Right lobe of liver (tissue), 4 donors: ENCODE measurements at regions not wholly inside any gene's neighbourhood (a gene's known extent, or its start where the extent isn't known, plus 50 kb on each side); places are given as distances from the start of the nearest gene placed in this dataset.

Experiments
- POLR2A ChIP-seq: fragments of 450-650 bp; IDR thresholded peaks from one replicate; pipeline ENCODE4 v1.6.1; 2017; ENCODE audit warnings: antibody characterized with exemption, mild to moderate bottlenecking
- TF ChIP-seq, protein P1 (sequence below), 4 donors: fragments of 200-600 bp in 3 of 4; fragments of 450-650 bp in 1 of 4; IDR thresholded peaks; one replicate each; pipeline versions ENCODE4 v1.5.1 to v1.8.0; 2016 to 2022; ENCODE audit warnings: antibody characterized with exemption in 4 of 4, mild to moderate bottlenecking in 2 of 4
- donor health status: DM: no; HTN: no; CAD: no.
- donor health status: DM: no; HTN: no; CAD: no.
- donor health status: DM: no; HTN: yes; CAD: no.

DNA sequence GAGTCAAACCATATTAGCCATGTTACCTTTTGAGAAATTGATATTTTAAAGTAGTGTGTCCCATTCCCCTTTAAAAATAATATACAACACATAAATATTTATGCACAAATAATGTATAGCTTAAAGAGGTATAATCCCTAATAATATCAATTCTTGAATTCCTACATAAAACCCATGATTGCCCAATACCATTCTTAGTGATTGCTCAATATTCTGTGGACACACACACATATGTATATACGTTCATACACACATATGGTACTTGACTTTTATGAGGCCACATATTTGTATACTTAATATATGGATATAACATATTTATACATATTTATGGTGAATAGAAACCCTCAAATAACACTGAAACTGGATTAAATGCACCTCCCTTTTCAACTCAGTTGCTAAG lies 367.4 kb downstream of the ZBBX start:
- TF ChIP-seq, protein P1, sequence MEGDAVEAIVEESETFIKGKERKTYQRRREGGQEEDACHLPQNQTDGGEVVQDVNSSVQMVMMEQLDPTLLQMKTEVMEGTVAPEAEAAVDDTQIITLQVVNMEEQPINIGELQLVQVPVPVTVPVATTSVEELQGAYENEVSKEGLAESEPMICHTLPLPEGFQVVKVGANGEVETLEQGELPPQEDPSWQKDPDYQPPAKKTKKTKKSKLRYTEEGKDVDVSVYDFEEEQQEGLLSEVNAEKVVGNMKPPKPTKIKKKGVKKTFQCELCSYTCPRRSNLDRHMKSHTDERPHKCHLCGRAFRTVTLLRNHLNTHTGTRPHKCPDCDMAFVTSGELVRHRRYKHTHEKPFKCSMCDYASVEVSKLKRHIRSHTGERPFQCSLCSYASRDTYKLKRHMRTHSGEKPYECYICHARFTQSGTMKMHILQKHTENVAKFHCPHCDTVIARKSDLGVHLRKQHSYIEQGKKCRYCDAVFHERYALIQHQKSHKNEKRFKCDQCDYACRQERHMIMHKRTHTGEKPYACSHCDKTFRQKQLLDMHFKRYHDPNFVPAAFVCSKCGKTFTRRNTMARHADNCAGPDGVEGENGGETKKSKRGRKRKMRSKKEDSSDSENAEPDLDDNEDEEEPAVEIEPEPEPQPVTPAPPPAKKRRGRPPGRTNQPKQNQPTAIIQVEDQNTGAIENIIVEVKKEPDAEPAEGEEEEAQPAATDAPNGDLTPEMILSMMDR (IDR thresholded peaks at IDR 0.05): no peak
- no peak for TF ChIP-seq POLR2A
